DND-41 (cell line): ENCODE measurements at regions not wholly inside any gene's neighbourhood (a gene's known extent, or its start where the extent isn't known, plus 50 kb on each side); places are given as distances from the start of the nearest gene placed in this dataset.

Source experiments
- ATAC-seq: fragments of 200-7000 bp; cut with Tn5 transposase; 3 replicates; pipeline ENCODE4 v1.9.1; 2021; ENCODE audit warnings: low read depth; ENCODE audit not compliant: insufficient read depth
- DNase-seq: peaks from one replicate; pipeline ENCODE4 v3.0.0-alpha.2; 2020
- H2AFZ ChIP-seq: 2 replicates; pipeline ENCODE4 v1.6.0; 2012; ENCODE audit warnings: low read depth, low read length
- H3K27ac ChIP-seq: 2 replicates; pipeline ENCODE4 v1.5.1; 2012; ENCODE audit warnings: low read length, inconsistent platforms
- H3K27me3 ChIP-seq: fragments of 200-600 bp; sonication (generic); 2 replicates; pipeline ENCODE4 v1.6.0; 2012; ENCODE audit warnings: low read length, mild to moderate bottlenecking, inconsistent platforms; ENCODE audit not compliant: insufficient read depth, poor library complexity
- H3K36me3 ChIP-seq: 2 replicates; pipeline ENCODE4 v1.5.1; 2012; ENCODE audit warnings: low read length, inconsistent platforms; ENCODE audit not compliant: insufficient read depth
- H3K4me1 ChIP-seq: 2 replicates; pipeline ENCODE4 v1.5.1; 2012; ENCODE audit warnings: mild to moderate bottlenecking, low read length; ENCODE audit not compliant: insufficient read depth
- H3K4me2 ChIP-seq: 2 replicates; pipeline ENCODE4 v1.6.0; 2012; ENCODE audit warnings: mild to moderate bottlenecking, moderate library complexity, low read length, inconsistent platforms; ENCODE audit not compliant: insufficient read depth
- H3K4me3 ChIP-seq, 2 experiments: fragments of 200-600 bp in 1 of 2; shearing (Covaris generic) in 1 of 2; 2 replicates each; pipeline ENCODE4 v1.5.1; 2012 to 2016; ENCODE audit warnings: inconsistent platforms in 2 of 2, low read length in 2 of 2, mild to moderate bottlenecking in 2 of 2, low read depth in 1 of 2, moderate library complexity in 1 of 2
- H3K79me2 ChIP-seq: 2 replicates; pipeline ENCODE4 v1.6.0; 2012; ENCODE audit warnings: low read length, inconsistent platforms; ENCODE audit not compliant: insufficient read depth
- H3K9ac ChIP-seq: 2 replicates; pipeline ENCODE4 v1.6.0; 2012; ENCODE audit warnings: low read depth, mild to moderate bottlenecking, inconsistent platforms, low read length, moderate library complexity
- H3K9me3 ChIP-seq: 2 replicates; pipeline ENCODE4 v1.5.1; 2012; ENCODE audit warnings: low read length, moderate library complexity, mild to moderate bottlenecking, inconsistent platforms; ENCODE audit not compliant: insufficient read depth, severe bottlenecking
- H4K20me1 ChIP-seq: 2 replicates; pipeline ENCODE4 v1.6.0; 2012; ENCODE audit warnings: low read length; ENCODE audit not compliant: insufficient read depth
- EZH2 ChIP-seq: IDR thresholded peaks from 3 replicates; pipeline ENCODE4 v1.6.1; 2012; ENCODE audit warnings: borderline replicate concordance, low read depth, mild to moderate bottlenecking, moderate library complexity, low read length, inconsistent platforms; ENCODE audit not compliant: severe bottlenecking
- TF ChIP-seq, protein P1 (sequence below): IDR thresholded peaks from 2 replicates; pipeline ENCODE4 v1.5.1; 2012; ENCODE audit warnings: borderline replicate concordance, low read length, moderate library complexity, mild to moderate bottlenecking; ENCODE audit not compliant: poor library complexity, severe bottlenecking; ENCODE audit errors: extremely low read depth

- Histone ChIP-seq H3K27ac (no peak overlapping the region), H3K27me3 (no peaks in the 10 kb centered on the region), H3K79me2 (no peaks in the 10 kb centered on the region), H3K4me1 (no peaks in the 10 kb centered on the region), H3K4me3 (no peak overlapping the region), H2AFZ (no peak overlapping the region), H3K9ac (no peak overlapping the region), H4K20me1 (no peaks in the 10 kb centered on the region), H3K36me3 (no peaks in the 10 kb centered on the region), H3K4me2 (no peak overlapping the region), H3K9me3 (no peaks in the 10 kb centered on the region)
- ATAC-seq = no peak
- no peak for TF ChIP-seq EZH2
- TF ChIP-seq, protein P1, sequence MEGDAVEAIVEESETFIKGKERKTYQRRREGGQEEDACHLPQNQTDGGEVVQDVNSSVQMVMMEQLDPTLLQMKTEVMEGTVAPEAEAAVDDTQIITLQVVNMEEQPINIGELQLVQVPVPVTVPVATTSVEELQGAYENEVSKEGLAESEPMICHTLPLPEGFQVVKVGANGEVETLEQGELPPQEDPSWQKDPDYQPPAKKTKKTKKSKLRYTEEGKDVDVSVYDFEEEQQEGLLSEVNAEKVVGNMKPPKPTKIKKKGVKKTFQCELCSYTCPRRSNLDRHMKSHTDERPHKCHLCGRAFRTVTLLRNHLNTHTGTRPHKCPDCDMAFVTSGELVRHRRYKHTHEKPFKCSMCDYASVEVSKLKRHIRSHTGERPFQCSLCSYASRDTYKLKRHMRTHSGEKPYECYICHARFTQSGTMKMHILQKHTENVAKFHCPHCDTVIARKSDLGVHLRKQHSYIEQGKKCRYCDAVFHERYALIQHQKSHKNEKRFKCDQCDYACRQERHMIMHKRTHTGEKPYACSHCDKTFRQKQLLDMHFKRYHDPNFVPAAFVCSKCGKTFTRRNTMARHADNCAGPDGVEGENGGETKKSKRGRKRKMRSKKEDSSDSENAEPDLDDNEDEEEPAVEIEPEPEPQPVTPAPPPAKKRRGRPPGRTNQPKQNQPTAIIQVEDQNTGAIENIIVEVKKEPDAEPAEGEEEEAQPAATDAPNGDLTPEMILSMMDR = no peak
- no peak for DNase-seq
Measured at GRCh38 chr12:125685915-125686314, 620.7 kb downstream of the AACS start.

- H3K9me3 ChIP-seq = no peaks in the 10 kb centered on the region
- H3K79me2 ChIP-seq = no peaks in the 10 kb centered on the region
- no peak overlapping the region for H3K4me2 ChIP-seq
- no peaks in the 10 kb centered on the region for H3K27me3 ChIP-seq
- no peak overlapping the region for H3K4me3 ChIP-seq
- no peak overlapping the region for H3K9ac ChIP-seq
- no peaks in the 10 kb centered on the region for H3K36me3 ChIP-seq
- DNase-seq (no peak), ATAC-seq (no peak)
- H3K27ac ChIP-seq = no peak overlapping the region
- no peaks in the 10 kb centered on the region for H3K4me1 ChIP-seq
- H4K20me1 ChIP-seq = no peaks in the 10 kb centered on the region
- H2AFZ ChIP-seq = no peak overlapping the region
- TF ChIP-seq EZH2 = no peak
- TF ChIP-seq, protein P1 = no peak
Measured at GRCh38 chr12:125687403-125687802, 622.2 kb downstream of the AACS start.

DNA sequence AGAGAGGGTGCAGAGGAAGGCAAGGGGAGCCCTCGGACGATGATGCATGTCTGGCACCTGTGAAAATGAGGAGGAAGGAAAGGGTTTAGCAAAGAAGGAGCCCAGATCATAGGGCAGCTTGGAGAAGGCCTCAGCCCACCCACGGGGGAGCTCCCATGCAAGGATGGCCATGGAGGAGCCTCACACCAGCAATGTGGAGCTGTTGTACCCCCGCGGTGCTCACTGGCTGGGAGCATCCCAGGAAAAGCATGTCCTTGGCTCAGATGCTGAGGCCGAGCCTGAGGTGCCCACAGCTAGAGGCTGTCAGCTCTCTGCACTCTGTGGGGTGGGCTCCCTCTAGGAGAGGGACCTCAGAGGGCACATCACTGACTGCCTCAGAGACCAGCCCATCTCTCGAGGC, 622.6 kb downstream of the AACS start:
- Histone ChIP-seq H3K27me3 (no peaks in the 10 kb centered on the region), H3K36me3 (no peaks in the 10 kb centered on the region), H3K79me2 (no peaks in the 10 kb centered on the region), H3K9me3 (no peaks in the 10 kb centered on the region), H4K20me1 (no peaks in the 10 kb centered on the region), H3K4me1 (no peaks in the 10 kb centered on the region), H3K27ac (no peak overlapping the region), H2AFZ (no peak overlapping the region), H3K9ac (no peak overlapping the region), H3K4me3 (no peak overlapping the region), H3K4me2 (no peak overlapping the region)
- TF ChIP-seq, protein P1 = no peak
- no peak for TF ChIP-seq EZH2
- ATAC-seq (no peak), DNase-seq (no peak)

- Histone ChIP-seq H3K27me3 (no peaks in the 10 kb centered on the region), H3K36me3 (no peaks in the 10 kb centered on the region), H3K4me3 (no peak overlapping the region), H3K9ac (no peak overlapping the region), H3K4me1 (no peaks in the 10 kb centered on the region), H3K79me2 (no peaks in the 10 kb centered on the region), H3K4me2 (no peak overlapping the region), H3K9me3 (no peaks in the 10 kb centered on the region), H2AFZ (no peak overlapping the region), H3K27ac (no peak overlapping the region), H4K20me1 (no peaks in the 10 kb centered on the region)
- ATAC-seq (no peak), DNase-seq (no peak)
- TF ChIP-seq EZH2 = no peak
- TF ChIP-seq, protein P1 = no peak
Measured at GRCh38 chr12:125688223-125688622, 623.0 kb downstream of the AACS start.
